ENCODE measurements at regions not wholly inside any gene's neighbourhood (a gene's known extent, or its start where the extent isn't known, plus 50 kb on each side); places are given as distances from the start of the nearest gene placed in this dataset.

GRCh38 chr1:163523375-163524029 is 201.7 kb downstream of the NUF2 start:
- DNase-seq (ENCODE audit: low spot score in 2 of 2): no peak
- H3K4me3 ChIP-seq (ENCODE audit: low read depth, poor library complexity, severe bottlenecking): no peak overlapping the region
- TF ChIP-seq POLR2A (IDR thresholded peaks at IDR 0.05): no peak
- TF ChIP-seq CTCF (IDR thresholded peaks at IDR 0.05): no peak
- intact Hi-C loops (cut with DNase I; ENCODE audit: low total_unique reads): no loop called here
- 86 to 89% methylated on average over 7 of the region's 7 CpGs for WGBS, 2 donors

- intact Hi-C loops (cut with DNase I; ENCODE audit: low total_unique reads): no loop called here
- H3K4me3 ChIP-seq (ENCODE audit: low read depth, poor library complexity, severe bottlenecking): no peak overlapping the region
- TF ChIP-seq POLR2A (IDR thresholded peaks at IDR 0.05) (no peak), CTCF (IDR thresholded peaks at IDR 0.05) (no peak)
- DNase-seq (ENCODE audit: low spot score in 2 of 2): no peak
- WGBS, 2 donors: 30 to 34% methylated on average over 2 of the region's 2 CpGs
These were observed 207.1 kb downstream of the NUF2 start for GRCh38 chr1:163528710-163529348.

GRCh38 chr1:163531345-163531744 is 209.6 kb downstream of the NUF2 start:
- TF ChIP-seq CTCF (IDR thresholded peaks at IDR 0.05) (no peak), POLR2A (IDR thresholded peaks at IDR 0.05) (no peak)
- H3K4me3 ChIP-seq (ENCODE audit: low read depth, poor library complexity, severe bottlenecking): no peak overlapping the region
- no peak for DNase-seq (ENCODE audit: low spot score in 2 of 2)
- intact Hi-C loops (cut with DNase I; ENCODE audit: low total_unique reads): no loop called here
- WGBS, 2 donors: 80 to 84% methylated on average over 2 of the region's 2 CpGs

GRCh38 chr1:163535401-163535800 is 213.6 kb downstream of the NUF2 start:
- TF ChIP-seq POLR2A (IDR thresholded peaks at IDR 0.05) (no peak), CTCF (IDR thresholded peaks at IDR 0.05) (no peak)
- intact Hi-C loops (cut with DNase I; ENCODE audit: low total_unique reads): no loop called here
- no peak overlapping the region for H3K4me3 ChIP-seq (ENCODE audit: low read depth, poor library complexity, severe bottlenecking)
- 74 to 77% methylated on average over 5 of the region's 5 CpGs for WGBS, 2 donors
- no peak for DNase-seq (ENCODE audit: low spot score in 2 of 2)

DNA sequence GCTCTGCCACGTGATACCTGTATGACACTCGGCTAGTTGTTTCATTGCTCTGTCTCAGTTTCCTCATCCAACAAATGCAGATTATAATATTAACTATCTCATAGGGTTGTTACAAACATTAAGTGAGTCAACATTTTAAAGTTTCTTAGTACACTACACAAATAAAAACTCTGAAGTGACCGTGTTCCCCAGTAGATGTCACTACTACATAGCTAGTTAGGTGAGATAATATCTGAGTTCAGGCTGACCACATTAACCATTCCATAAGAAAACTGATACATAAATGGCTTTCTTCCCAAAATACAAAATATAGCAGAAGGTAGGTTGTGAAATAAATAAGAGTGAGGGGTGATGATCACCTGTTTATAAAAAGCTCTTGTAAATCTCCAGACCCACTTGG is 214.1 kb downstream of the NUF2 start:
- 61 to 62% methylated on average over 3 of the region's 3 CpGs for WGBS, 2 donors
- DNase-seq (ENCODE audit: low spot score in 2 of 2): no peak
- intact Hi-C loops (cut with DNase I; ENCODE audit: low total_unique reads): no loop called here
- TF ChIP-seq CTCF (IDR thresholded peaks at IDR 0.05): no peak
- no peak for TF ChIP-seq POLR2A (IDR thresholded peaks at IDR 0.05)
- no peak overlapping the region for H3K4me3 ChIP-seq (ENCODE audit: low read depth, poor library complexity, severe bottlenecking)

GRCh38 chr1:163537809-163538208 is 216.1 kb downstream of the NUF2 start:
- intact Hi-C loops (cut with DNase I; ENCODE audit: low total_unique reads): no loop called here
- 89 to 96% methylated on average over 1 of the region's 1 CpG for WGBS, 2 donors
- TF ChIP-seq CTCF (IDR thresholded peaks at IDR 0.05) (no peak), POLR2A (IDR thresholded peaks at IDR 0.05) (no peak)
- no peak overlapping the region for H3K4me3 ChIP-seq (ENCODE audit: low read depth, poor library complexity, severe bottlenecking)
- no peak for DNase-seq (ENCODE audit: low spot score in 2 of 2)
